ENCODE measurements at regions not wholly inside any gene's neighbourhood (a gene's known extent, or its start where the extent isn't known, plus 50 kb on each side); places are given as distances from the start of the nearest gene placed in this dataset.

GRCh38 chr13:58655086-58655485 lies 1023.5 kb downstream of the PCDH17 start:
- TF ChIP-seq CTCF (IDR thresholded peaks at IDR 0.05) = no peak
- TF ChIP-seq EP300 (IDR thresholded peaks at IDR 0.05) = no peak
- no peak for TF ChIP-seq POLR2AphosphoS5 (IDR thresholded peaks at IDR 0.05)

All from sigmoid colon (tissue), 4 donors.